ENCODE measurements at regions not wholly inside any gene's neighbourhood (a gene's known extent, or its start where the extent isn't known, plus 50 kb on each side); places are given as distances from the start of the nearest gene placed in this dataset.

DNA sequence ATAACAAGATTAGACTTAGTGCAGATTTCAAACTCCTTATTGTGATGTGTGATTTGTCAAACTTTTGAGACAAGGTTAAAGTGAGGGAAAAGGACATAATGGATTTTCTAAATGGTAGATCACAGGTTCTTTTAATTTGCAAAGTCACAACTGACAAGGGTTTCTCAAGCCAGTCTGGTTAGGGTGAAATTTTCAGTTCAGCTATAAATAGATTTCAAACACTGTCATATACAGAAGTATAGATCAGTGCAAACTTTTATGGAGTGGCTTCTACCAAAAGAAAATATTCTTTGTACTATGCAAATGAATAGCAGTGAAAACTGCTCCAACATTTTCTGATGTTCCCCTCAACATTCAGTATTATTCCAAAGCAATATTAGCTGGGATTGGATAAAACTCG is 337.1 kb upstream of the MAN1A1 start:
- Histone ChIP-seq H3K27ac (ENCODE audit: low read length) (no peak overlapping the region), H3K4me3 (ENCODE audit: low read depth in 2 of 2, low read length in 2 of 2) (no peak overlapping the region), H3K36me3 (ENCODE audit: control insufficient read depth, insufficient read depth, low read length) (no peaks in the 10 kb centered on the region), H3K9me3 (ENCODE audit: control insufficient read depth, insufficient read depth, low read depth, low read length) (no peaks in the 10 kb centered on the region), H3K27me3 (ENCODE audit: control insufficient read depth, insufficient read depth, low read length) (no peaks in the 10 kb centered on the region), H3K4me1 (ENCODE audit: control insufficient read depth, insufficient read depth, low read length) (no peaks in the 10 kb centered on the region)
- no TSS peak for BruUV-seq (replicated peaks)
- POLR2A ChIA-PET: no interaction called here
- TF ChIP-seq, protein P1, sequence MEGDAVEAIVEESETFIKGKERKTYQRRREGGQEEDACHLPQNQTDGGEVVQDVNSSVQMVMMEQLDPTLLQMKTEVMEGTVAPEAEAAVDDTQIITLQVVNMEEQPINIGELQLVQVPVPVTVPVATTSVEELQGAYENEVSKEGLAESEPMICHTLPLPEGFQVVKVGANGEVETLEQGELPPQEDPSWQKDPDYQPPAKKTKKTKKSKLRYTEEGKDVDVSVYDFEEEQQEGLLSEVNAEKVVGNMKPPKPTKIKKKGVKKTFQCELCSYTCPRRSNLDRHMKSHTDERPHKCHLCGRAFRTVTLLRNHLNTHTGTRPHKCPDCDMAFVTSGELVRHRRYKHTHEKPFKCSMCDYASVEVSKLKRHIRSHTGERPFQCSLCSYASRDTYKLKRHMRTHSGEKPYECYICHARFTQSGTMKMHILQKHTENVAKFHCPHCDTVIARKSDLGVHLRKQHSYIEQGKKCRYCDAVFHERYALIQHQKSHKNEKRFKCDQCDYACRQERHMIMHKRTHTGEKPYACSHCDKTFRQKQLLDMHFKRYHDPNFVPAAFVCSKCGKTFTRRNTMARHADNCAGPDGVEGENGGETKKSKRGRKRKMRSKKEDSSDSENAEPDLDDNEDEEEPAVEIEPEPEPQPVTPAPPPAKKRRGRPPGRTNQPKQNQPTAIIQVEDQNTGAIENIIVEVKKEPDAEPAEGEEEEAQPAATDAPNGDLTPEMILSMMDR (IDR thresholded peaks at IDR 0.05): no peak
- no peak for TF ChIP-seq TCF7L2 (IDR thresholded peaks at IDR 0.05; ENCODE audit: low read depth, low read length)
- TF ChIP-seq, protein P2, sequence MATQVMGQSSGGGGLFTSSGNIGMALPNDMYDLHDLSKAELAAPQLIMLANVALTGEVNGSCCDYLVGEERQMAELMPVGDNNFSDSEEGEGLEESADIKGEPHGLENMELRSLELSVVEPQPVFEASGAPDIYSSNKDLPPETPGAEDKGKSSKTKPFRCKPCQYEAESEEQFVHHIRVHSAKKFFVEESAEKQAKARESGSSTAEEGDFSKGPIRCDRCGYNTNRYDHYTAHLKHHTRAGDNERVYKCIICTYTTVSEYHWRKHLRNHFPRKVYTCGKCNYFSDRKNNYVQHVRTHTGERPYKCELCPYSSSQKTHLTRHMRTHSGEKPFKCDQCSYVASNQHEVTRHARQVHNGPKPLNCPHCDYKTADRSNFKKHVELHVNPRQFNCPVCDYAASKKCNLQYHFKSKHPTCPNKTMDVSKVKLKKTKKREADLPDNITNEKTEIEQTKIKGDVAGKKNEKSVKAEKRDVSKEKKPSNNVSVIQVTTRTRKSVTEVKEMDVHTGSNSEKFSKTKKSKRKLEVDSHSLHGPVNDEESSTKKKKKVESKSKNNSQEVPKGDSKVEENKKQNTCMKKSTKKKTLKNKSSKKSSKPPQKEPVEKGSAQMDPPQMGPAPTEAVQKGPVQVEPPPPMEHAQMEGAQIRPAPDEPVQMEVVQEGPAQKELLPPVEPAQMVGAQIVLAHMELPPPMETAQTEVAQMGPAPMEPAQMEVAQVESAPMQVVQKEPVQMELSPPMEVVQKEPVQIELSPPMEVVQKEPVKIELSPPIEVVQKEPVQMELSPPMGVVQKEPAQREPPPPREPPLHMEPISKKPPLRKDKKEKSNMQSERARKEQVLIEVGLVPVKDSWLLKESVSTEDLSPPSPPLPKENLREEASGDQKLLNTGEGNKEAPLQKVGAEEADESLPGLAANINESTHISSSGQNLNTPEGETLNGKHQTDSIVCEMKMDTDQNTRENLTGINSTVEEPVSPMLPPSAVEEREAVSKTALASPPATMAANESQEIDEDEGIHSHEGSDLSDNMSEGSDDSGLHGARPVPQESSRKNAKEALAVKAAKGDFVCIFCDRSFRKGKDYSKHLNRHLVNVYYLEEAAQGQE (IDR thresholded peaks at IDR 0.05; ENCODE audit: insufficient read depth in 1 of 2, low read depth in 2 of 2, low read length in 1 of 2): no peak
- TF ChIP-seq POLR2AphosphoS5 (IDR thresholded peaks at IDR 0.05; ENCODE audit: low read depth, low read length): no peak
- no peak for TF ChIP-seq SIN3A (IDR thresholded peaks at IDR 0.05; ENCODE audit: borderline replicate concordance, insufficient read depth, low read depth, low read length)
- in situ Hi-C loops (cut with HindIII; ENCODE audit: low pct_unique_long_range_greater_than_20kb, low sequenced_read_pairs): no loop called here
- DNase-seq (ENCODE audit: low read depth, low spot score) (no peak), ATAC-seq (no peak)
- CTCF ChIA-PET: no interaction called here
- intact Hi-C loops (cut with micrococcal nuclease; ENCODE audit: unreplicated experiment): no loop called here

DNA sequence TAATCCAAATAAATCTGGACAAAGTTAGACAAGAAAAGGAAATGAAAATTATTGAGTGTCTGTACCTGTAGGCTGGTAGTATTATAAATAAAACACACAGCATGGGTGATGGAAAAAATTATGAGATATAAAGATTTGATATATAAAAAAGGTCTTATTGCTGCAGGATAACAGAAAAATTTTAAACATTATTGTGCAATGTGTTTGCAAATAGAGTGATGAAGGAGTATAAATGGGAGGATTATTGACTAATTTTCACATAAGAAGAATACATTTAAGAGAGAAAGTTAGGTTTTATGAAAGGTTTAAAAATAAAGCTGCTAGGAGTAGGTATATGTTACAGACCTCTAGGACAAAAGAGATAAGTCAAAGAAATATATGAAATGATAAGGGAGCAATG is 336.7 kb upstream of the MAN1A1 start:
- intact Hi-C loops (cut with micrococcal nuclease; ENCODE audit: unreplicated experiment): no loop called here
- Histone ChIP-seq H3K36me3 (ENCODE audit: control insufficient read depth, insufficient read depth, low read length) (no peaks in the 10 kb centered on the region), H3K27me3 (ENCODE audit: control insufficient read depth, insufficient read depth, low read length) (no peaks in the 10 kb centered on the region), H3K4me1 (ENCODE audit: control insufficient read depth, insufficient read depth, low read length) (no peaks in the 10 kb centered on the region), H3K4me3 (ENCODE audit: low read depth in 2 of 2, low read length in 2 of 2) (no peak overlapping the region), H3K27ac (ENCODE audit: low read length) (no peak overlapping the region), H3K9me3 (ENCODE audit: control insufficient read depth, insufficient read depth, low read depth, low read length) (no peaks in the 10 kb centered on the region)
- in situ Hi-C loops (cut with HindIII; ENCODE audit: low pct_unique_long_range_greater_than_20kb, low sequenced_read_pairs): no loop called here
- no peak for DNase-seq (ENCODE audit: low read depth, low spot score)
- TF ChIP-seq POLR2AphosphoS5 (IDR thresholded peaks at IDR 0.05; ENCODE audit: low read depth, low read length) (no peak), SIN3A (IDR thresholded peaks at IDR 0.05; ENCODE audit: borderline replicate concordance, insufficient read depth, low read depth, low read length) (no peak), TCF7L2 (IDR thresholded peaks at IDR 0.05; ENCODE audit: low read depth, low read length) (no peak)
- TF ChIP-seq, protein P1 (IDR thresholded peaks at IDR 0.05): no peak
- TF ChIP-seq, protein P2 (IDR thresholded peaks at IDR 0.05; ENCODE audit: insufficient read depth in 1 of 2, low read depth in 2 of 2, low read length in 1 of 2): no peak
- no peak for ATAC-seq
- no TSS peak for BruUV-seq (replicated peaks)
- POLR2A ChIA-PET: no interaction called here
- CTCF ChIA-PET: no interaction called here
